Suprapubic skin (tissue), 4 donors: ENCODE measurements at regions not wholly inside any gene's neighbourhood (a gene's known extent, or its start where the extent isn't known, plus 50 kb on each side); places are given as distances from the start of the nearest gene placed in this dataset.

Experiments used
- DNase-seq, 2 donors: peaks; one replicate each; pipeline ENCODE4 v3.0.0-alpha.2; 2019; ENCODE audit warnings: low spot score in 2 of 2
- H3K27ac ChIP-seq: fragments of 200-600 bp; sonication (generic); one replicate; pipeline ENCODE4 v1.5.1; 2019
- H3K27me3 ChIP-seq: fragments of 200-600 bp; sonication (generic); one replicate; pipeline ENCODE4 v1.5.1; 2019
- H3K36me3 ChIP-seq: fragments of 200-600 bp; sonication (generic); one replicate; pipeline ENCODE4 v1.5.1; 2019
- H3K4me1 ChIP-seq: fragments of 200-600 bp; sonication (generic); one replicate; pipeline ENCODE4 v1.5.1; 2019
- H3K4me3 ChIP-seq: fragments of 200-600 bp; sonication (generic); one replicate; pipeline ENCODE4 v1.5.1; 2019; ENCODE audit warnings: mild to moderate bottlenecking
- H3K9me3 ChIP-seq: fragments of 200-600 bp; sonication (generic); one replicate; pipeline ENCODE4 v1.5.1; 2019
- CTCF ChIP-seq, 2 donors: fragments of 200-600 bp in 1 of 2; fragments of 450-650 bp in 1 of 2; sonication (generic) in 1 of 2; IDR thresholded peaks; one replicate each; pipeline ENCODE4 v1.5.1; 2016 to 2019; ENCODE audit warnings: antibody characterized with exemption in 2 of 2, mild to moderate bottlenecking in 1 of 2, moderate library complexity in 1 of 2
- EP300 ChIP-seq: sonication (generic); formaldehyde crosslinking; IDR thresholded peaks from one replicate; pipeline ENCODE4 v1.6.1; 2017; ENCODE audit warnings: antibody characterized with exemption
- POLR2A ChIP-seq, 2 donors: fragments of 450-650 bp; IDR thresholded peaks; one replicate each; pipeline ENCODE4 v1.6.1; 2017; ENCODE audit warnings: antibody characterized with exemption in 2 of 2, mild to moderate bottlenecking in 2 of 2, moderate library complexity in 2 of 2
- POLR2AphosphoS5 ChIP-seq, 3 donors: sonication (generic); formaldehyde crosslinking; IDR thresholded peaks; one replicate each; pipeline ENCODE4 v1.6.1; 2017; ENCODE audit warnings: antibody characterized with exemption in 3 of 3
- WGBS: methylation state at CpG from one replicate; pipeline ENCODE4 v1.1.5; 2018; 5-methylcytosine and 5-hydroxymethylcytosine counted together

GRCh38 chr3:64773137-64773536 is 85.3 kb upstream of the ADAMTS9 start:
- Histone ChIP-seq H3K27ac (no peak overlapping the region), H3K4me3 (no peak overlapping the region), H3K9me3 (peaks cover 2% of the 10 kb centered on the region), H3K4me1 (no peaks in the 10 kb centered on the region), H3K36me3 (no peaks in the 10 kb centered on the region), H3K27me3 (no peaks in the 10 kb centered on the region)
- no peak for DNase-seq
- TF ChIP-seq EP300 (no peak), CTCF (IDR thresholded peaks at IDR 0.05) (no peak), POLR2AphosphoS5 (IDR thresholded peaks at IDR 0.05) (no peak), POLR2A (IDR thresholded peaks at IDR 0.05) (no peak)
- 49% methylated on average over 5 of the region's 5 CpGs for WGBS

- 56% methylated on average over 4 of the region's 4 CpGs for WGBS
- Histone ChIP-seq H3K9me3 (no peaks in the 10 kb centered on the region), H3K36me3 (no peaks in the 10 kb centered on the region), H3K4me3 (no peak overlapping the region), H3K4me1 (no peaks in the 10 kb centered on the region), H3K27me3 (no peaks in the 10 kb centered on the region), H3K27ac (no peak overlapping the region)
- TF ChIP-seq CTCF (IDR thresholded peaks at IDR 0.05): no peak
- TF ChIP-seq POLR2A (IDR thresholded peaks at IDR 0.05): no peak
- TF ChIP-seq POLR2AphosphoS5 (IDR thresholded peaks at IDR 0.05): no peak
- TF ChIP-seq EP300: no peak
- no peak for DNase-seq
These were observed 78.6 kb upstream of the ADAMTS9 start for GRCh38 chr3:64766440-64766839.

- Histone ChIP-seq H3K27me3 (no peaks in the 10 kb centered on the region), H3K36me3 (no peaks in the 10 kb centered on the region), H3K9me3 (no peaks in the 10 kb centered on the region), H3K4me3 (no peak overlapping the region), H3K4me1 (no peaks in the 10 kb centered on the region), H3K27ac (no peak overlapping the region)
- DNase-seq: no peak
- WGBS: 92% methylated on average over 4 of the region's 4 CpGs
- TF ChIP-seq POLR2A (IDR thresholded peaks at IDR 0.05) (no peak), POLR2AphosphoS5 (IDR thresholded peaks at IDR 0.05) (no peak), CTCF (IDR thresholded peaks at IDR 0.05) (no peak), EP300 (no peak)
These were observed 78.1 kb upstream of the ADAMTS9 start for GRCh38 chr3:64765947-64766346.

- TF ChIP-seq CTCF (IDR thresholded peaks at IDR 0.05) (no peak), EP300 (no peak), POLR2A (IDR thresholded peaks at IDR 0.05) (no peak), POLR2AphosphoS5 (IDR thresholded peaks at IDR 0.05) (no peak)
- no peaks in the 10 kb centered on the region for H3K27me3 ChIP-seq
- no peak overlapping the region for H3K27ac ChIP-seq
- H3K9me3 ChIP-seq: no peaks in the 10 kb centered on the region
- no peak overlapping the region for H3K4me3 ChIP-seq
- H3K36me3 ChIP-seq: no peaks in the 10 kb centered on the region
- H3K4me1 ChIP-seq: peaks cover 3% of the 10 kb centered on the region
- no peak for DNase-seq
- 85% methylated on average over 6 of the region's 6 CpGs for WGBS
These were observed 76.7 kb upstream of the ADAMTS9 start for GRCh38 chr3:64764386-64764929.

- Histone ChIP-seq H3K27ac (no peak overlapping the region), H3K27me3 (no peaks in the 10 kb centered on the region), H3K36me3 (no peaks in the 10 kb centered on the region), H3K9me3 (no peaks in the 10 kb centered on the region), H3K4me3 (no peak overlapping the region), H3K4me1 (peaks cover 3% of the 10 kb centered on the region)
- no peak for DNase-seq
- TF ChIP-seq POLR2AphosphoS5 (IDR thresholded peaks at IDR 0.05) (no peak), EP300 (no peak), CTCF (IDR thresholded peaks at IDR 0.05) (no peak), POLR2A (IDR thresholded peaks at IDR 0.05) (no peak)
These were observed 76.2 kb upstream of the ADAMTS9 start for GRCh38 chr3:64763980-64764379.
